B cell (primary cell): ENCODE measurements at regions not wholly inside any gene's neighbourhood (a gene's known extent, or its start where the extent isn't known, plus 50 kb on each side); places are given as distances from the start of the nearest gene placed in this dataset.

ENCODE experiments used
- ATAC-seq: fragments of 200-7000 bp; cut with Tn5 transposase; one replicate; pipeline ENCODE4 v1.10.0; 2021; ENCODE audit warnings: low read depth, mild to moderate bottlenecking, moderate number of reproducible peaks, moderate library complexity
- CTCF ChIA-PET: fragments of 350-600 bp; sonication (Branson Sonifier 250); formaldehyde crosslinking; loops from one replicate; lab custom pipeline; 2021; ENCODE audit warnings: antibody characterized with exemption, inconsistent platforms; lab: Charles Lee
- POLR2A ChIA-PET: fragments of 350-600 bp; sonication (Branson Sonifier 250); formaldehyde crosslinking; loops from one replicate; lab custom pipeline; 2021; ENCODE audit warnings: antibody characterized with exemption; lab: Charles Lee
- DNase-seq: peaks from one replicate; pipeline ENCODE4 v3.0.0; 2013
- H2AFZ ChIP-seq: 2 replicates; pipeline ENCODE4 v1.6.1; 2012; ENCODE audit warnings: mild to moderate bottlenecking, low read depth, low read length; ENCODE audit not compliant: insufficient read depth, poor library complexity, severe bottlenecking
- H3K27ac ChIP-seq, 2 donors: 1 replicate in 1 of 2; 2 replicates in 1 of 2; pipeline ENCODE4 v1.5.1; 2012 to 2013; ENCODE audit warnings: low read length in 2 of 2, mild to moderate bottlenecking in 2 of 2, moderate library complexity in 1 of 2
- H3K27me3 ChIP-seq, 4 experiments: fragments of 200-600 bp in 1 of 4; sonication (generic) in 1 of 4; replicated peaks in 1 of 4; 1 replicate in 2 of 4; 2 replicates in 2 of 4; pipeline versions ENCODE4 v1.6.1 to v1.7.0; 2013 to 2016; ENCODE audit warnings: low read length in 3 of 4, mild to moderate bottlenecking in 2 of 4, mixed read lengths in 1 of 4, moderate library complexity in 1 of 4; ENCODE audit not compliant: insufficient read depth in 4 of 4, control insufficient read depth in 3 of 4; ENCODE audit errors: control extremely low read depth in 1 of 4
- H3K36me3 ChIP-seq, 2 experiments: replicated peaks in 1 of 2; 1 replicate in 1 of 2; 2 replicates in 1 of 2; pipeline versions ENCODE4 v1.6.1 to v1.7.1; 2013; ENCODE audit warnings: low read length in 1 of 2; ENCODE audit not compliant: insufficient read depth in 2 of 2, control insufficient read depth in 1 of 2; ENCODE audit errors: control extremely low read depth in 1 of 2, extremely low read depth in 1 of 2
- H3K4me1 ChIP-seq, 2 donors: fragments of 200-600 bp in 1 of 2; sonication (generic) in 1 of 2; 1 replicate in 1 of 2; 2 replicates in 1 of 2; pipeline versions ENCODE4 v1.5.1 to v1.6.1; 2013 to 2017; ENCODE audit warnings: low read length in 2 of 2; ENCODE audit not compliant: control insufficient read depth in 2 of 2, insufficient read depth in 2 of 2
- H3K4me2 ChIP-seq: replicated peaks from 2 replicates; pipeline ENCODE3; 2012; ENCODE audit warnings: mild to moderate bottlenecking, low read depth, low read length; ENCODE audit not compliant: poor library complexity, severe bottlenecking
- H3K4me3 ChIP-seq, 5 experiments: fragments of 200-600 bp in 1 of 5; sonication (generic) in 1 of 5; 1 replicate in 3 of 5; 2 replicates in 2 of 5; pipeline versions ENCODE4 v1.5.1 to v1.7.0; 2011 to 2016; ENCODE audit warnings: low read length in 4 of 5, mild to moderate bottlenecking in 4 of 5, low read depth in 2 of 5, control low read depth in 1 of 5, moderate library complexity in 1 of 5; ENCODE audit not compliant: insufficient read depth in 1 of 5; ENCODE audit errors: control extremely low read depth in 1 of 5, extremely low read depth in 1 of 5
- H3K79me2 ChIP-seq: fragments of 200-600 bp; sonication (generic); one replicate; pipeline ENCODE4 v1.6.0; 2016; ENCODE audit warnings: low read length; ENCODE audit not compliant: control insufficient read depth, insufficient read depth
- H3K9ac ChIP-seq: fragments of 200-600 bp; sonication (generic); 2 replicates; pipeline ENCODE4 v1.6.1; 2017; ENCODE audit warnings: mild to moderate bottlenecking, low read length, moderate library complexity
- H3K9me3 ChIP-seq, 3 donors: one replicate each; pipeline versions ENCODE4 v1.6.1 to v1.7.1; 2013; ENCODE audit warnings: low read length in 2 of 3; ENCODE audit not compliant: control insufficient read depth in 2 of 3, insufficient read depth in 1 of 3; ENCODE audit errors: control extremely low read depth in 1 of 3
- H4K20me1 ChIP-seq: 2 replicates; pipeline ENCODE4 v1.6.0; 2012; ENCODE audit warnings: mild to moderate bottlenecking, low read length; ENCODE audit not compliant: insufficient read depth, control insufficient read depth, poor library complexity, severe bottlenecking
- H3K27ac Mint-ChIP-seq: one replicate; pipeline ENCODE4 v1.8.0; 2021; ENCODE audit warnings: mixed read lengths
- H3K27me3 Mint-ChIP-seq: one replicate; pipeline ENCODE4 v1.8.0; 2021; ENCODE audit warnings: mixed read lengths
- H3K4me1 Mint-ChIP-seq: one replicate; pipeline ENCODE4 v1.8.0; 2021; ENCODE audit warnings: mixed read lengths
- H3K4me3 Mint-ChIP-seq: one replicate; pipeline ENCODE4 v1.8.0; 2021; ENCODE audit warnings: mixed read lengths
- H3K9me3 Mint-ChIP-seq: one replicate; pipeline ENCODE4 v1.8.0; 2022; ENCODE audit warnings: mixed read lengths; ENCODE audit not compliant: insufficient read depth
- CTCF ChIP-seq: fragments of 200-600 bp; IDR thresholded peaks from one replicate; pipeline ENCODE4 v1.8.0; 2022; ENCODE audit warnings: antibody characterized with exemption, mild to moderate bottlenecking
- EZH2 ChIP-seq: IDR thresholded peaks from 2 replicates; pipeline ENCODE4 v1.6.1; 2012; ENCODE audit warnings: borderline replicate concordance, low read depth, mild to moderate bottlenecking, moderate library complexity, low read length; ENCODE audit not compliant: insufficient read depth, poor library complexity, severe bottlenecking
- WGBS: methylation state at CpG from one replicate; pipeline ENCODE4 v1.1.5; 2013; ENCODE audit warnings: missing lambda C conversion rate; ENCODE audit not compliant: insufficient coverage; 5-methylcytosine and 5-hydroxymethylcytosine counted together
- intact Hi-C: fragments of 100-400 bp; cut with micrococcal nuclease; formaldehyde crosslinking; loops from one replicate; pipeline ENCODE4 v1.10.0; 2022

- Mint-ChIP-seq H3K4me3 (peak overlapping the region; percentile 10), H3K9me3 (no peaks in the 10 kb centered on the region), H3K27ac (peak overlapping the region; percentile 33), H3K27me3 (no peaks in the 10 kb centered on the region), H3K4me1 (peaks cover 64% of the 10 kb centered on the region)
- H4K20me1 ChIP-seq: no peaks in the 10 kb centered on the region
- DNase-seq (no peak), ATAC-seq (no peak)
- H2AFZ ChIP-seq: no peak overlapping the region
- no peaks in the 10 kb centered on the region for H3K36me3 ChIP-seq
- H3K4me3 ChIP-seq: no peak overlapping the region
- ChIA-PET CTCF (no interaction called here), POLR2A (no interaction called here)
- peaks cover 36 to 42% of the 10 kb centered on the region in 2 donors for H3K4me1 ChIP-seq
- WGBS: no CpG with 5 or more reads among the region's 1 CpG
- intact Hi-C loops: loop anchor here (10.0 kb wide), 1 partner anchor 1129 kb away; the partner anchor contains the start of gene TAF9B
- H3K9me3 ChIP-seq: no peaks in the 10 kb centered on the region
- TF ChIP-seq CTCF (no peak), EZH2 (no peak)
- no peak overlapping the region for H3K9ac ChIP-seq
- no peaks in the 10 kb centered on the region for H3K27me3 ChIP-seq
- H3K27ac ChIP-seq: peak overlapping the region in 1 of 2 donors; percentile 59
- H3K4me2 ChIP-seq: no peak overlapping the region
- H3K79me2 ChIP-seq: peaks cover 4% of the 10 kb centered on the region
Measured at GRCh38 chrX:79263550-79263949, 103.6 kb downstream of the ITM2A start.

GRCh38 chrX:79259073-79259689, 108.0 kb downstream of the ITM2A start:
- peaks cover 65% of the 10 kb centered on the region for H3K4me1 Mint-ChIP-seq
- Histone ChIP-seq H3K36me3 (no peaks in the 10 kb centered on the region), H3K27me3 (no peaks in the 10 kb centered on the region), H3K4me1 (peaks cover 34 to 42% of the 10 kb centered on the region in 2 donors), H3K4me2 (peak overlapping the region; percentile 67), H2AFZ (peak overlapping the region; percentile 46), H3K9me3 (no peaks in the 10 kb centered on the region), H4K20me1 (no peaks in the 10 kb centered on the region), H3K9ac (peak overlapping the region; percentile 21), H3K4me3 (peak overlapping the region in 3 of 5 experiments; percentile 19 to 43 (median 26)), H3K27ac (peak overlapping the region; percentile 51 to 76), H3K79me2 (no peaks in the 10 kb centered on the region)
- POLR2A ChIA-PET: no interaction called here
- 0% methylated on average over 1 of the region's 2 CpGs for WGBS
- no peaks in the 10 kb centered on the region for H3K9me3 Mint-ChIP-seq
- intact Hi-C loops: loop anchor here (5.0 kb wide), 2 partner anchors 112 to 162 kb away; no protein-coding TSS in a partner anchor
- TF ChIP-seq CTCF: no peak
- TF ChIP-seq EZH2: no peak
- peak; percentile 82 for DNase-seq
- peak; percentile 89 for ATAC-seq
- CTCF ChIA-PET: interaction anchor here (0.7 to 1.4 kb wide), 4 partner anchors 11 to 178 kb away, joined by 3 to 6 read pairs (median 3); no protein-coding TSS in a partner anchor
- peak overlapping the region; percentile 77 for H3K4me3 Mint-ChIP-seq
- H3K27me3 Mint-ChIP-seq: no peaks in the 10 kb centered on the region
- H3K27ac Mint-ChIP-seq: peak overlapping the region; percentile 90
